ENCODE measurements at regions not wholly inside any gene's neighbourhood (a gene's known extent, or its start where the extent isn't known, plus 50 kb on each side); places are given as distances from the start of the nearest gene placed in this dataset.

DNA sequence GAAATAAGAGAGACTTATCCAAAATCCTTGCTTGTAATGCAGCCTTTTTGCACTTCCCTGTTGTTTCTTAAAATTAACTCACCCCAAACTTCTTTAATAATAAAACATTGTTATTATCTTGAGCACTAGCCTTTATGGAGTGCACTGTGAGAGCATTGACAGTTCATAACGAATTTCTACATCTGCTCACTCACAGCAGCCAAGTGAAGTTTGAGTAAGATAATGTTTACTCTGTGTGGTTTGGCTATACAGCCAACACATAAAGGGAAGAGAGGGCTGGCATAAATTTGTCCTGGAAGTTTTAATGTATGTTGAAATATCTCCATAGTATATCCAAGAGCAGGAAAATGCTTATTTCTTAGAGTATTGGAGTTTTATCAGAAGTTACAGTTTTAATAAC, 227.9 kb downstream of the FRK start:
- H4K20me1 ChIP-seq (ENCODE audit: insufficient read depth, low read depth, low read length): no peaks in the 10 kb centered on the region
- H3K36me3 ChIP-seq (ENCODE audit: insufficient read depth, low read length): no peaks in the 10 kb centered on the region
- H3K9me2 ChIP-seq (replicated peaks; ENCODE audit: insufficient read depth, low read length): no peaks in the 10 kb centered on the region
- no peak for DNase-seq
- H3K4me3 ChIP-seq (ENCODE audit: low read length): no peak overlapping the region
- H3K4me1 ChIP-seq (ENCODE audit: low read length): no peaks in the 10 kb centered on the region
- H3K79me2 ChIP-seq (ENCODE audit: low read length): no peaks in the 10 kb centered on the region
- no peaks in the 10 kb centered on the region for H3K9me3 ChIP-seq (ENCODE audit: low read length)
- H3K9ac ChIP-seq (ENCODE audit: low read length): no peak overlapping the region
- no peak overlapping the region for H2AFZ ChIP-seq (ENCODE audit: low read length)
- no peaks in the 10 kb centered on the region for H3K27me3 ChIP-seq (ENCODE audit: low read length)
- no peak overlapping the region for H3K4me2 ChIP-seq (ENCODE audit: low read depth, low read length, poor library complexity, severe bottlenecking)
- no peak overlapping the region for H3K27ac ChIP-seq (ENCODE audit: low read length)

- no peaks in the 10 kb centered on the region for H3K36me3 ChIP-seq (ENCODE audit: insufficient read depth, low read length)
- no peaks in the 10 kb centered on the region for H3K79me2 ChIP-seq (ENCODE audit: low read length)
- H3K4me1 ChIP-seq (ENCODE audit: low read length): no peaks in the 10 kb centered on the region
- no peaks in the 10 kb centered on the region for H3K9me3 ChIP-seq (ENCODE audit: low read length)
- H3K4me3 ChIP-seq (ENCODE audit: low read length): no peak overlapping the region
- no peak overlapping the region for H3K27ac ChIP-seq (ENCODE audit: low read length)
- no peak overlapping the region for H3K9ac ChIP-seq (ENCODE audit: low read length)
- 0 out of 2 replicates have a peak, but pooled peaks cover 3% of the 10 kb centered on the region for H3K9me2 ChIP-seq (replicated peaks; ENCODE audit: insufficient read depth, low read length)
- no peak overlapping the region for H3K4me2 ChIP-seq (ENCODE audit: low read depth, low read length, poor library complexity, severe bottlenecking)
- DNase-seq: no peak
- no peaks in the 10 kb centered on the region for H3K27me3 ChIP-seq (ENCODE audit: low read length)
- H4K20me1 ChIP-seq (ENCODE audit: insufficient read depth, low read depth, low read length): no peaks in the 10 kb centered on the region
- H2AFZ ChIP-seq (ENCODE audit: low read length): no peak overlapping the region
These were observed 228.5 kb downstream of the FRK start for GRCh38 chr6:115832186-115832585.

DNA sequence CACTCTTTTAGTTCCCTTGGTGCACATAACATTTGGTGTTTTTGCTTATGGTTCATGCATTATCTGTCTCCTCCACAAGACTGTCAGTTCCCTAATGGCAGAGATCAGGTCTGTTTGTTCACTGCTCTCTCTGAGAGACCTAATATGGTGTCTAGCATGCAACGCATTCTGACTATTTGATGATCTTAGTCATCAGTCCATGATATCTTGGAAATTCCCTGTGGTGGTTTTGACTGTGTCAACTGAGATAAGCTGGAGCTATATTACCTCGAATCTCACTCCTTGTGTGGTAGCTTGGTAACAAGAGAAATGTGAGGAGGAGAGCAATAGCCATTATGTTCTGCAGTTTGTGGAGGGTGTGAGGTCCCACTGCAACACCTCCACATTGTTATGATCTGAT, 229.8 kb downstream of the FRK start:
- Histone ChIP-seq H3K36me3 (ENCODE audit: insufficient read depth, low read length) (no peaks in the 10 kb centered on the region), H2AFZ (ENCODE audit: low read length) (no peak overlapping the region), H3K9me3 (ENCODE audit: low read length) (no peaks in the 10 kb centered on the region), H3K9me2 (replicated peaks; ENCODE audit: insufficient read depth, low read length) (0 out of 2 replicates have a peak, but pooled peaks cover 4% of the 10 kb centered on the region), H3K4me3 (ENCODE audit: low read length) (no peak overlapping the region), H3K27ac (ENCODE audit: low read length) (no peak overlapping the region), H3K9ac (ENCODE audit: low read length) (no peak overlapping the region), H4K20me1 (ENCODE audit: insufficient read depth, low read depth, low read length) (no peaks in the 10 kb centered on the region), H3K4me1 (ENCODE audit: low read length) (no peaks in the 10 kb centered on the region), H3K27me3 (ENCODE audit: low read length) (no peaks in the 10 kb centered on the region), H3K79me2 (ENCODE audit: low read length) (no peaks in the 10 kb centered on the region), H3K4me2 (ENCODE audit: low read depth, low read length, poor library complexity, severe bottlenecking) (no peak overlapping the region)
- no peak for DNase-seq

- Histone ChIP-seq H3K36me3 (ENCODE audit: insufficient read depth, low read length) (no peaks in the 10 kb centered on the region), H3K4me1 (ENCODE audit: low read length) (no peaks in the 10 kb centered on the region)
These were observed 238.9 kb downstream of the FRK start for GRCh38 chr6:115821798-115822197.

GRCh38 chr6:115819506-115819905, 241.2 kb downstream of the FRK start:
- Histone ChIP-seq H3K9me2 (replicated peaks; ENCODE audit: insufficient read depth, low read length) (no peaks in the 10 kb centered on the region), H3K4me2 (ENCODE audit: low read depth, low read length, poor library complexity, severe bottlenecking) (no peak overlapping the region), H3K27me3 (ENCODE audit: low read length) (no peaks in the 10 kb centered on the region), H3K9ac (ENCODE audit: low read length) (no peak overlapping the region), H3K36me3 (ENCODE audit: insufficient read depth, low read length) (no peaks in the 10 kb centered on the region), H2AFZ (ENCODE audit: low read length) (no peak overlapping the region), H3K79me2 (ENCODE audit: low read length) (no peaks in the 10 kb centered on the region), H3K4me1 (ENCODE audit: low read length) (no peaks in the 10 kb centered on the region), H3K9me3 (ENCODE audit: low read length) (no peaks in the 10 kb centered on the region), H3K4me3 (ENCODE audit: low read length) (no peak overlapping the region), H3K27ac (ENCODE audit: low read length) (no peak overlapping the region), H4K20me1 (ENCODE audit: insufficient read depth, low read depth, low read length) (no peaks in the 10 kb centered on the region)
- no peak for DNase-seq

More at GRCh38 chr6:115821798-115822197, 238.9 kb downstream of the FRK start:
- Histone ChIP-seq H3K27ac (ENCODE audit: low read length) (no peak overlapping the region), H3K9ac (ENCODE audit: low read length) (no peak overlapping the region), H3K9me3 (ENCODE audit: low read length) (no peaks in the 10 kb centered on the region), H3K9me2 (replicated peaks; ENCODE audit: insufficient read depth, low read length) (no peaks in the 10 kb centered on the region), H3K4me2 (ENCODE audit: low read depth, low read length, poor library complexity, severe bottlenecking) (no peak overlapping the region), H3K4me3 (ENCODE audit: low read length) (no peak overlapping the region), H2AFZ (ENCODE audit: low read length) (no peak overlapping the region), H3K27me3 (ENCODE audit: low read length) (no peaks in the 10 kb centered on the region), H3K79me2 (ENCODE audit: low read length) (no peaks in the 10 kb centered on the region), H4K20me1 (ENCODE audit: insufficient read depth, low read depth, low read length) (no peaks in the 10 kb centered on the region)
- DNase-seq: no peak

- no peak for DNase-seq
- H3K27ac ChIP-seq (ENCODE audit: low read length): no peak overlapping the region
- no peaks in the 10 kb centered on the region for H3K36me3 ChIP-seq (ENCODE audit: insufficient read depth, low read length)
- no peak overlapping the region for H2AFZ ChIP-seq (ENCODE audit: low read length)
- H3K4me2 ChIP-seq (ENCODE audit: low read depth, low read length, poor library complexity, severe bottlenecking): no peak overlapping the region
- H3K4me3 ChIP-seq (ENCODE audit: low read length): no peak overlapping the region
- H3K9ac ChIP-seq (ENCODE audit: low read length): no peak overlapping the region
- no peaks in the 10 kb centered on the region for H4K20me1 ChIP-seq (ENCODE audit: insufficient read depth, low read depth, low read length)
- no peaks in the 10 kb centered on the region for H3K9me2 ChIP-seq (replicated peaks; ENCODE audit: insufficient read depth, low read length)
- no peaks in the 10 kb centered on the region for H3K79me2 ChIP-seq (ENCODE audit: low read length)
- no peaks in the 10 kb centered on the region for H3K27me3 ChIP-seq (ENCODE audit: low read length)
- no peaks in the 10 kb centered on the region for H3K9me3 ChIP-seq (ENCODE audit: low read length)
- no peaks in the 10 kb centered on the region for H3K4me1 ChIP-seq (ENCODE audit: low read length)
These were observed 243.5 kb downstream of the FRK start for GRCh38 chr6:115817161-115817560.

DNA sequence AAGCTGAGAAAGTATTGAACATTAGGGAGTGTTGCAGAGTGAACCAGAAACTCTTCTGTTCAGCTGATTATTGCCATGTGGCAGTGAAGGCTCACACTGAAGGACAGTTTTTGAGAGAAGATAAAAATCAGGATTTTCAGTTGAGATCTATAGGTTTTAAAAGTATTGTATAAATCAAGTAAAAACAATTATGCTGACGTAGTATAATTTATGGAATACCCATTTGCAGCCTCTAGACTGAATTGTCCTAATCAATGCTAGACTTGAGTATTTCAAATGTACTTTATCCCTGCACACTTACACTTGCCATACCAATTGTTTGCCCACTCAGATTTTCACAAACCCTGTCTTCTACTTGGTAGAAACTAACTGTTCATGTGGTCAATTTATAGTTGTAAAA, 245.8 kb downstream of the FRK start:
- Histone ChIP-seq H3K4me1 (ENCODE audit: low read length) (no peaks in the 10 kb centered on the region), H3K27me3 (ENCODE audit: low read length) (no peaks in the 10 kb centered on the region), H3K9me2 (replicated peaks; ENCODE audit: insufficient read depth, low read length) (no peaks in the 10 kb centered on the region), H3K9me3 (ENCODE audit: low read length) (no peaks in the 10 kb centered on the region), H3K9ac (ENCODE audit: low read length) (no peak overlapping the region), H3K4me2 (ENCODE audit: low read depth, low read length, poor library complexity, severe bottlenecking) (no peak overlapping the region), H2AFZ (ENCODE audit: low read length) (no peak overlapping the region), H4K20me1 (ENCODE audit: insufficient read depth, low read depth, low read length) (no peaks in the 10 kb centered on the region), H3K27ac (ENCODE audit: low read length) (no peak overlapping the region), H3K4me3 (ENCODE audit: low read length) (no peak overlapping the region), H3K79me2 (ENCODE audit: low read length) (no peaks in the 10 kb centered on the region), H3K36me3 (ENCODE audit: insufficient read depth, low read length) (no peaks in the 10 kb centered on the region)
- no peak for DNase-seq

- no peaks in the 10 kb centered on the region for H3K4me1 ChIP-seq (ENCODE audit: low read length)
- no peak overlapping the region for H3K4me3 ChIP-seq (ENCODE audit: low read length)
- DNase-seq: no peak
- H3K9me3 ChIP-seq (ENCODE audit: low read length): no peaks in the 10 kb centered on the region
- H3K4me2 ChIP-seq (ENCODE audit: low read depth, low read length, poor library complexity, severe bottlenecking): no peak overlapping the region
- H4K20me1 ChIP-seq (ENCODE audit: insufficient read depth, low read depth, low read length): no peaks in the 10 kb centered on the region
- H3K27ac ChIP-seq (ENCODE audit: low read length): no peak overlapping the region
- H2AFZ ChIP-seq (ENCODE audit: low read length): no peak overlapping the region
- H3K27me3 ChIP-seq (ENCODE audit: low read length): no peaks in the 10 kb centered on the region
- no peaks in the 10 kb centered on the region for H3K9me2 ChIP-seq (replicated peaks; ENCODE audit: insufficient read depth, low read length)
- H3K79me2 ChIP-seq (ENCODE audit: low read length): no peaks in the 10 kb centered on the region
- H3K36me3 ChIP-seq (ENCODE audit: insufficient read depth, low read length): no peaks in the 10 kb centered on the region
- no peak overlapping the region for H3K9ac ChIP-seq (ENCODE audit: low read length)
These were observed 249.2 kb downstream of the FRK start for GRCh38 chr6:115811541-115811940.

- Histone ChIP-seq H3K4me3 (ENCODE audit: low read length) (no peak overlapping the region), H3K9me3 (ENCODE audit: low read length) (no peaks in the 10 kb centered on the region), H2AFZ (ENCODE audit: low read length) (no peak overlapping the region), H3K79me2 (ENCODE audit: low read length) (no peaks in the 10 kb centered on the region), H3K27ac (ENCODE audit: low read length) (no peak overlapping the region), H4K20me1 (ENCODE audit: insufficient read depth, low read depth, low read length) (no peaks in the 10 kb centered on the region), H3K4me1 (ENCODE audit: low read length) (no peaks in the 10 kb centered on the region), H3K36me3 (ENCODE audit: insufficient read depth, low read length) (no peaks in the 10 kb centered on the region), H3K4me2 (ENCODE audit: low read depth, low read length, poor library complexity, severe bottlenecking) (no peak overlapping the region), H3K27me3 (ENCODE audit: low read length) (no peaks in the 10 kb centered on the region), H3K9ac (ENCODE audit: low read length) (no peak overlapping the region), H3K9me2 (replicated peaks; ENCODE audit: insufficient read depth, low read length) (no peaks in the 10 kb centered on the region)
- no peak for DNase-seq
These were observed 262.5 kb downstream of the FRK start for GRCh38 chr6:115798229-115798628.

All from Karpas-422 (cell line).